ENCODE measurements at regions not wholly inside any gene's neighbourhood (a gene's known extent, or its start where the extent isn't known, plus 50 kb on each side); places are given as distances from the start of the nearest gene placed in this dataset.
"Not testable (repeated sequence)": the region's sequence is repeated elsewhere in the genome, so short reads cannot be mapped to it uniquely, and the experiment has no call there.

DNA sequence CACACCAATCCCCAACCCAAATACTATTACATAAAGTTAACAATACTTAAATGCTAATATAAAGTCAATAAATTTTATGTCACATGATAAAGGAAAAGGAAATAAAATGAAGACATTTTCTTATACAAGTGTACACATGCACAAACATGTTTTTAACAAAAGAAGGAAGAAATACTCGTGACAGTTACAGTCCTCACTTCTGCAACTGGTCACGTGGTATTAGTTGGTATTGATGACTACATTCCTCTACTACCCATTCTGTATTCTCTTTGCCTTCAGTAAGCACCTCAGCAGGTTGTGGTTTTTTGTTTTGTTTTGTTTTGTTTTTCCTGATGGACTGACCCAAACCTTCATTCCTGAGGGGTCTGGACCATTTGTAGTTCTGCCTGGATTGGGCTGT lies 176.9 kb upstream of the CCNH start:
- no peaks in the 10 kb centered on the region for H3K9me3 ChIP-seq
- TF ChIP-seq, protein P1, sequence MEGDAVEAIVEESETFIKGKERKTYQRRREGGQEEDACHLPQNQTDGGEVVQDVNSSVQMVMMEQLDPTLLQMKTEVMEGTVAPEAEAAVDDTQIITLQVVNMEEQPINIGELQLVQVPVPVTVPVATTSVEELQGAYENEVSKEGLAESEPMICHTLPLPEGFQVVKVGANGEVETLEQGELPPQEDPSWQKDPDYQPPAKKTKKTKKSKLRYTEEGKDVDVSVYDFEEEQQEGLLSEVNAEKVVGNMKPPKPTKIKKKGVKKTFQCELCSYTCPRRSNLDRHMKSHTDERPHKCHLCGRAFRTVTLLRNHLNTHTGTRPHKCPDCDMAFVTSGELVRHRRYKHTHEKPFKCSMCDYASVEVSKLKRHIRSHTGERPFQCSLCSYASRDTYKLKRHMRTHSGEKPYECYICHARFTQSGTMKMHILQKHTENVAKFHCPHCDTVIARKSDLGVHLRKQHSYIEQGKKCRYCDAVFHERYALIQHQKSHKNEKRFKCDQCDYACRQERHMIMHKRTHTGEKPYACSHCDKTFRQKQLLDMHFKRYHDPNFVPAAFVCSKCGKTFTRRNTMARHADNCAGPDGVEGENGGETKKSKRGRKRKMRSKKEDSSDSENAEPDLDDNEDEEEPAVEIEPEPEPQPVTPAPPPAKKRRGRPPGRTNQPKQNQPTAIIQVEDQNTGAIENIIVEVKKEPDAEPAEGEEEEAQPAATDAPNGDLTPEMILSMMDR (IDR thresholded peaks at IDR 0.05) = no peak
- no peak overlapping the region for H3K4me3 ChIP-seq
- intact Hi-C loops (cut with DNase I) = no loop called here
- no peaks in the 10 kb centered on the region for H3K27me3 ChIP-seq
- H3K36me3 ChIP-seq = no peaks in the 10 kb centered on the region
- no peak overlapping the region for H3K27ac ChIP-seq
- DNase-seq (ENCODE audit: low spot score in 2 of 2) = no peak
- H3K4me1 ChIP-seq = no peaks in the 10 kb centered on the region

DNA sequence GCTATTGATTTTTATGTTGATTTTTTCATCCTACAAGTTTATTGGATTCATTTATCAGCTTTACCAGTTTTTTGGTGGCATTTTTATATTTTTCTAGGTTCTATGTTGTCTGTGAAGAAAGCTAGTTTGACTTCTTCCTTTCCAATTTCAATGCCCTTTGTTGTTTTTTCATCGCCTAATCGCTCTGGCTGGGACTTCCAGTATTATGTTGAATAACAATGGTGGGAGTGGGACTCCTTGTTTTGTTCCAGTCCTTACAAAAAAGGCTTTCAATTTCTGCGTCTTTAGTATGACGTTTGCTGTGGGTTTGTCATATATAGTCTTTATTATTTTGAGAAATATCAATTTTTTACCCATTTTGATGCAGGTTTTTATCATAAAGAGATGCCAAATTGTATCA lies 175.6 kb upstream of the CCNH start:
- intact Hi-C loops (cut with DNase I) = no loop called here
- no peaks in the 10 kb centered on the region for H3K36me3 ChIP-seq
- DNase-seq (ENCODE audit: low spot score in 2 of 2) = no peak
- H3K4me3 ChIP-seq = no peak overlapping the region
- H3K27ac ChIP-seq = no peak overlapping the region
- H3K4me1 ChIP-seq = no peaks in the 10 kb centered on the region
- TF ChIP-seq, protein P1 (IDR thresholded peaks at IDR 0.05) = no peak
- no peaks in the 10 kb centered on the region for H3K27me3 ChIP-seq
- H3K9me3 ChIP-seq = no peaks in the 10 kb centered on the region

DNA sequence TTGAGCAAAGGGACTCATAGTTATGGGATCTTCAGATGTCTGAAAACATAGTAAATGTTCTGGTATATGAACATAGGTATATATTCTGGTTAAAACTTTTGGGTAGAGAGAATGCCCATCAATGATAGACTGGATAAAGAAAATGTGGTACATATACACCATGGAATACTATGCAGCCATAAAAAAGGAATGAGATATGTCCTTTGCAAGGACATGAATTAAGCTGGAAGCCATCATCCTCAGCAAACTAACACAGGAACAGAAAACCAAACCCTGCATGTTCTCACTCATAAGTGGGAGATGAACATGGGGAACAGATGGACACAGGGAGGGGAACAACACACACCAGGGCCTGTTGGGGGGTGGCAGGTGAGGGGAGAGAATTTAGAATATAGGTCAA lies 171.0 kb upstream of the CCNH start:
- H3K36me3 ChIP-seq; DNase-seq (ENCODE audit: low spot score in 2 of 2); H3K27ac ChIP-seq; intact Hi-C loops (cut with DNase I); H3K4me1 ChIP-seq; H3K9me3 ChIP-seq; H3K27me3 ChIP-seq; H3K4me3 ChIP-seq: not testable (repeated sequence)

DNA sequence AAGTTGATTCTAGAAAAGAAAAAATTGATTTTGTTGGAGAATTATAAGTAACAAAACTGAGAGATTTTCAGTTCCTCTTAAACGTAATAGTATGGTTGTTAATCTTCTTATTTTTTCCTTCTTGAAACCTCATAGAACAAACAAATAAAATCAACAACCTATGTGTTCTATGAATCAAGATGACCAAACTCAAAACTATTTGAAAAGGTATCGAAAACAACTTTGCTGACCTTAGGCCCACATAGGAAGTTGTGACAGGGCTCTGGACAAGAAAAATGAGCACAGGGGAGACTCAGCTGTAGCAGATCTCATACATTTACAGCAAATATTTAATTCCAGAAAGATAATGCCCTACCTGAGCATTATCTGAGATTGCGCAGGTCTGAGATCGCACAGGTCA lies 169.4 kb upstream of the CCNH start:
- TF ChIP-seq, protein P1 (IDR thresholded peaks at IDR 0.05) = no peak
- no peaks in the 10 kb centered on the region for H3K36me3 ChIP-seq
- intact Hi-C loops (cut with DNase I) = no loop called here
- H3K9me3 ChIP-seq = no peaks in the 10 kb centered on the region
- H3K27me3 ChIP-seq = no peaks in the 10 kb centered on the region
- no peak overlapping the region for H3K27ac ChIP-seq
- no peaks in the 10 kb centered on the region for H3K4me1 ChIP-seq
- DNase-seq (ENCODE audit: low spot score in 2 of 2) = no peak
- H3K4me3 ChIP-seq = no peak overlapping the region

DNA sequence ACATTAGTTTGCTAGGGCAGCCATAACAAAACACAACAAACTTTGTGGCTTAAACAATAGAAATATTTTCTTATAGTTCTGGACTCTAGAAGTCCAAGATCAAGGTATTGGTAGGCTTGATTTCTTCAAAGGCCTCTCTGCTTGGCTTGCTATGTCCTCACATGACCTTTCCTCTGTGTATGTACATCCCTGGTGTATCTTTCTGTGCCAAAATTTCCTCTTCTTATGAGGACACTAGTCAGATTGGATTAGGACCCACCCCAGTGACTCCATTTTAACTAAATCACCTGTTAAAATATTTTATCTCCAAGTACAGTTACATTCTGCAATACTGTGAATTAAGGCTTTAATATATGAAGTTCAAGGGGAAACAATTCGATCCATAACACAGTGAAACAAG lies 168.9 kb upstream of the CCNH start:
- intact Hi-C loops (cut with DNase I) = no loop called here
- Histone ChIP-seq H3K27ac (no peak overlapping the region), H3K9me3 (no peaks in the 10 kb centered on the region), H3K36me3 (no peaks in the 10 kb centered on the region), H3K4me3 (no peak overlapping the region), H3K27me3 (no peaks in the 10 kb centered on the region), H3K4me1 (no peaks in the 10 kb centered on the region)
- DNase-seq (ENCODE audit: low spot score in 2 of 2) = no peak
- TF ChIP-seq, protein P1 (IDR thresholded peaks at IDR 0.05) = no peak

DNA sequence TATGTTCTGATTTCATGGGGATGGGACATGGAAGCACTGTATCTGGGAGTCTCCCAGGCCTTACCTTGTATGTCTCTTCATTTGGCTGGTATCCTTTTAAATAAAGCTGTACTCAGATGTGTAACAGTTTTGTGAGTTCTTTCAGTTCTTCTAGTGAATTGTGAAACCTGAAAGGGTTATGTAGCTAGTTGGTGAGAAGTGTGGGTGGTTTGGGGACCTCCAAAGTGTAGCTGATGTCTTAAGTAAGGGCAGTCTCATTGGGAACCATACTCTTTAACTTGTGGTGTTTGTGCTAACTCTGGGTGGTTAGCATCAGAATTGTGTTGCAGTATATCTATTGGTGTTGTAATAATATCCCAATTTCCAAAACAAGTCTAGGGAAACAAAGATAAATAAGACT lies 166.9 kb upstream of the CCNH start:
- DNase-seq (ENCODE audit: low spot score in 2 of 2) = no peak
- TF ChIP-seq, protein P1 (IDR thresholded peaks at IDR 0.05) = no peak

More for the DNA sequence above, 166.9 kb upstream of the CCNH start:
- no peaks in the 10 kb centered on the region for H3K9me3 ChIP-seq
- H3K4me1 ChIP-seq = no peaks in the 10 kb centered on the region
- H3K27me3 ChIP-seq = no peaks in the 10 kb centered on the region
- no peak overlapping the region for H3K27ac ChIP-seq
- intact Hi-C loops (cut with DNase I) = no loop called here
- H3K36me3 ChIP-seq = no peaks in the 10 kb centered on the region
- no peak overlapping the region for H3K4me3 ChIP-seq

Measured in ascending aorta (tissue), 2 donors.